ENCODE measurements at regions not wholly inside any gene's neighbourhood (a gene's known extent, or its start where the extent isn't known, plus 50 kb on each side); places are given as distances from the start of the nearest gene placed in this dataset.

GRCh38 chr15:69659454-69660050 is 206.9 kb downstream of the RPLP1 start:
- H3K4me1 ChIP-seq (ENCODE audit: control insufficient read depth, insufficient read depth, low read length, poor library complexity, severe bottlenecking), result no peaks in the 10 kb centered on the region
- DNase-seq, result no peak

GRCh38 chr15:69660114-69660513 is 207.5 kb downstream of the RPLP1 start:
- Histone ChIP-seq H3K36me3 (ENCODE audit: control insufficient read depth, insufficient read depth, low read length) (no peaks in the 10 kb centered on the region), H3K27me3 (replicated peaks; ENCODE audit: control insufficient read depth, insufficient read depth, low read length, poor library complexity, severe bottlenecking) (no peaks in the 10 kb centered on the region), H3K9me3 (ENCODE audit: control insufficient read depth, low read length) (no peaks in the 10 kb centered on the region), H3K4me1 (ENCODE audit: control insufficient read depth, insufficient read depth, low read length, poor library complexity, severe bottlenecking) (no peaks in the 10 kb centered on the region), H3K4me3 (ENCODE audit: insufficient read depth, low read depth, low read length, poor library complexity, severe bottlenecking) (no peak overlapping the region), H3K27ac (ENCODE audit: insufficient read depth, low read length, poor library complexity, severe bottlenecking) (no peak overlapping the region)
- DNase-seq, result no peak

More at GRCh38 chr15:69659454-69660050, 206.9 kb downstream of the RPLP1 start:
- no peaks in the 10 kb centered on the region for H3K9me3 ChIP-seq (ENCODE audit: control insufficient read depth, low read length)
- no peaks in the 10 kb centered on the region for H3K36me3 ChIP-seq (ENCODE audit: control insufficient read depth, insufficient read depth, low read length)
- no peak overlapping the region for H3K4me3 ChIP-seq (ENCODE audit: insufficient read depth, low read depth, low read length, poor library complexity, severe bottlenecking)
- H3K27me3 ChIP-seq (replicated peaks; ENCODE audit: control insufficient read depth, insufficient read depth, low read length, poor library complexity, severe bottlenecking), result no peaks in the 10 kb centered on the region
- H3K27ac ChIP-seq (ENCODE audit: insufficient read depth, low read length, poor library complexity, severe bottlenecking), result no peak overlapping the region

GRCh38 chr15:69660658-69661405 is 208.2 kb downstream of the RPLP1 start:
- Histone ChIP-seq H3K36me3 (ENCODE audit: control insufficient read depth, insufficient read depth, low read length) (no peaks in the 10 kb centered on the region), H3K4me3 (ENCODE audit: insufficient read depth, low read depth, low read length, poor library complexity, severe bottlenecking) (no peak overlapping the region), H3K9me3 (ENCODE audit: control insufficient read depth, low read length) (no peaks in the 10 kb centered on the region), H3K4me1 (ENCODE audit: control insufficient read depth, insufficient read depth, low read length, poor library complexity, severe bottlenecking) (peaks cover 3% of the 10 kb centered on the region), H3K27ac (ENCODE audit: insufficient read depth, low read length, poor library complexity, severe bottlenecking) (no peak overlapping the region), H3K27me3 (replicated peaks; ENCODE audit: control insufficient read depth, insufficient read depth, low read length, poor library complexity, severe bottlenecking) (no peaks in the 10 kb centered on the region)
- DNase-seq, result no peak

- no peak overlapping the region for H3K27ac ChIP-seq (ENCODE audit: insufficient read depth, low read length, poor library complexity, severe bottlenecking)
- no peaks in the 10 kb centered on the region for H3K27me3 ChIP-seq (replicated peaks; ENCODE audit: control insufficient read depth, insufficient read depth, low read length, poor library complexity, severe bottlenecking)
Observed at GRCh38 chr15:69661446-69661845, 208.8 kb downstream of the RPLP1 start.

GRCh38 chr15:69661871-69662644 is 209.4 kb downstream of the RPLP1 start:
- Histone ChIP-seq H3K9me3 (ENCODE audit: control insufficient read depth, low read length) (no peaks in the 10 kb centered on the region), H3K27me3 (replicated peaks; ENCODE audit: control insufficient read depth, insufficient read depth, low read length, poor library complexity, severe bottlenecking) (no peaks in the 10 kb centered on the region), H3K4me1 (ENCODE audit: control insufficient read depth, insufficient read depth, low read length, poor library complexity, severe bottlenecking) (peaks cover 3% of the 10 kb centered on the region), H3K27ac (ENCODE audit: insufficient read depth, low read length, poor library complexity, severe bottlenecking) (no peak overlapping the region), H3K36me3 (ENCODE audit: control insufficient read depth, insufficient read depth, low read length) (no peaks in the 10 kb centered on the region), H3K4me3 (ENCODE audit: insufficient read depth, low read depth, low read length, poor library complexity, severe bottlenecking) (no peak overlapping the region)
- DNase-seq, result no peak

More at GRCh38 chr15:69661446-69661845, 208.8 kb downstream of the RPLP1 start:
- Histone ChIP-seq H3K36me3 (ENCODE audit: control insufficient read depth, insufficient read depth, low read length) (no peaks in the 10 kb centered on the region), H3K4me3 (ENCODE audit: insufficient read depth, low read depth, low read length, poor library complexity, severe bottlenecking) (no peak overlapping the region), H3K9me3 (ENCODE audit: control insufficient read depth, low read length) (no peaks in the 10 kb centered on the region), H3K4me1 (ENCODE audit: control insufficient read depth, insufficient read depth, low read length, poor library complexity, severe bottlenecking) (peaks cover 3% of the 10 kb centered on the region)
- DNase-seq, result no peak

- Histone ChIP-seq H3K4me3 (ENCODE audit: insufficient read depth, low read depth, low read length, poor library complexity, severe bottlenecking) (no peak overlapping the region), H3K4me1 (ENCODE audit: control insufficient read depth, insufficient read depth, low read length, poor library complexity, severe bottlenecking) (peaks cover 3% of the 10 kb centered on the region), H3K9me3 (ENCODE audit: control insufficient read depth, low read length) (no peaks in the 10 kb centered on the region), H3K27me3 (replicated peaks; ENCODE audit: control insufficient read depth, insufficient read depth, low read length, poor library complexity, severe bottlenecking) (no peaks in the 10 kb centered on the region), H3K36me3 (ENCODE audit: control insufficient read depth, insufficient read depth, low read length) (no peaks in the 10 kb centered on the region), H3K27ac (ENCODE audit: insufficient read depth, low read length, poor library complexity, severe bottlenecking) (no peak overlapping the region)
- no peak for DNase-seq
Observed at GRCh38 chr15:69662645-69663000, 210.0 kb downstream of the RPLP1 start.

GRCh38 chr15:69663441-69663840 is 210.8 kb downstream of the RPLP1 start:
- no peak for DNase-seq
- H3K27ac ChIP-seq (ENCODE audit: insufficient read depth, low read length, poor library complexity, severe bottlenecking), result no peak overlapping the region
- no peaks in the 10 kb centered on the region for H3K36me3 ChIP-seq (ENCODE audit: control insufficient read depth, insufficient read depth, low read length)
- no peaks in the 10 kb centered on the region for H3K27me3 ChIP-seq (replicated peaks; ENCODE audit: control insufficient read depth, insufficient read depth, low read length, poor library complexity, severe bottlenecking)
- H3K4me1 ChIP-seq (ENCODE audit: control insufficient read depth, insufficient read depth, low read length, poor library complexity, severe bottlenecking), result peaks cover 3% of the 10 kb centered on the region
- H3K9me3 ChIP-seq (ENCODE audit: control insufficient read depth, low read length), result no peaks in the 10 kb centered on the region
- no peak overlapping the region for H3K4me3 ChIP-seq (ENCODE audit: insufficient read depth, low read depth, low read length, poor library complexity, severe bottlenecking)

- H3K27me3 ChIP-seq (replicated peaks; ENCODE audit: control insufficient read depth, insufficient read depth, low read length, poor library complexity, severe bottlenecking), result no peaks in the 10 kb centered on the region
Observed at GRCh38 chr15:69663982-69664381, 211.4 kb downstream of the RPLP1 start.

GRCh38 chr15:69664572-69665571 is 212.3 kb downstream of the RPLP1 start:
- Histone ChIP-seq H3K4me1 (ENCODE audit: control insufficient read depth, insufficient read depth, low read length, poor library complexity, severe bottlenecking) (peaks cover 14% of the 10 kb centered on the region), H3K27ac (ENCODE audit: insufficient read depth, low read length, poor library complexity, severe bottlenecking) (no peak overlapping the region), H3K27me3 (replicated peaks; ENCODE audit: control insufficient read depth, insufficient read depth, low read length, poor library complexity, severe bottlenecking) (no peaks in the 10 kb centered on the region)

More at GRCh38 chr15:69663982-69664381, 211.4 kb downstream of the RPLP1 start:
- DNase-seq, result no peak
- Histone ChIP-seq H3K4me1 (ENCODE audit: control insufficient read depth, insufficient read depth, low read length, poor library complexity, severe bottlenecking) (peaks cover 8% of the 10 kb centered on the region), H3K4me3 (ENCODE audit: insufficient read depth, low read depth, low read length, poor library complexity, severe bottlenecking) (no peak overlapping the region), H3K36me3 (ENCODE audit: control insufficient read depth, insufficient read depth, low read length) (no peaks in the 10 kb centered on the region), H3K9me3 (ENCODE audit: control insufficient read depth, low read length) (no peaks in the 10 kb centered on the region), H3K27ac (ENCODE audit: insufficient read depth, low read length, poor library complexity, severe bottlenecking) (no peak overlapping the region)

More at GRCh38 chr15:69664572-69665571, 212.3 kb downstream of the RPLP1 start:
- Histone ChIP-seq H3K4me3 (ENCODE audit: insufficient read depth, low read depth, low read length, poor library complexity, severe bottlenecking) (no peak overlapping the region), H3K9me3 (ENCODE audit: control insufficient read depth, low read length) (no peaks in the 10 kb centered on the region), H3K36me3 (ENCODE audit: control insufficient read depth, insufficient read depth, low read length) (no peaks in the 10 kb centered on the region)
- DNase-seq, result no peak
